Mesenchymal stem cell (in vitro differentiated cells and primary cell): ENCODE measurements at regions not wholly inside any gene's neighbourhood (a gene's known extent, or its start where the extent isn't known, plus 50 kb on each side); places are given as distances from the start of the nearest gene placed in this dataset.
"Not testable (repeated sequence)": the region's sequence is repeated elsewhere in the genome, so short reads cannot be mapped to it uniquely, and the experiment has no call there.

Experiments used
- DNase-seq: peaks from one replicate; pipeline ENCODE4 v3.0.0-alpha.2; 2013
- H2AFZ ChIP-seq: one replicate; pipeline ENCODE4 v1.6.1; 2013; ENCODE audit warnings: low read depth, mild to moderate bottlenecking, control low read depth, inconsistent platforms, low read length, moderate library complexity
- H2AK5ac ChIP-seq: 2 replicates; pipeline ENCODE4 v1.6.1; 2013; ENCODE audit warnings: low read length, moderate library complexity, mild to moderate bottlenecking, inconsistent platforms; ENCODE audit not compliant: severe bottlenecking
- H2BK120ac ChIP-seq: one replicate; pipeline ENCODE4 v1.6.1; 2013; ENCODE audit warnings: low read depth, mild to moderate bottlenecking, inconsistent platforms, low read length, moderate library complexity
- H2BK12ac ChIP-seq, 2 experiments: one replicate each; pipeline ENCODE4 v1.6.1; 2013; ENCODE audit warnings: inconsistent platforms in 2 of 2, low read length in 2 of 2, mild to moderate bottlenecking in 2 of 2, moderate library complexity in 2 of 2, control low read depth in 1 of 2
- H2BK15ac ChIP-seq: one replicate; pipeline ENCODE4 v1.6.1; 2013; ENCODE audit warnings: mild to moderate bottlenecking, low read depth, inconsistent platforms; ENCODE audit not compliant: poor library complexity, severe bottlenecking
- H2BK5ac ChIP-seq: 2 replicates; pipeline ENCODE4 v1.6.1; 2013; ENCODE audit warnings: low read depth, mild to moderate bottlenecking, low read length, control low read depth, inconsistent platforms; ENCODE audit not compliant: poor library complexity, severe bottlenecking
- H3K14ac ChIP-seq, 2 experiments: one replicate each; pipeline ENCODE4 v1.6.1; 2013; ENCODE audit warnings: inconsistent platforms in 2 of 2, low read length in 2 of 2, control low read depth in 1 of 2, mild to moderate bottlenecking in 1 of 2, moderate library complexity in 1 of 2
- H3K18ac ChIP-seq, 2 experiments: one replicate each; pipeline ENCODE4 v1.6.1; 2013; ENCODE audit warnings: inconsistent platforms in 2 of 2, low read length in 2 of 2, control low read depth in 1 of 2, low read depth in 1 of 2, mild to moderate bottlenecking in 1 of 2
- H3K23ac ChIP-seq, 2 experiments: one replicate each; pipeline ENCODE4 v1.6.1; 2013; ENCODE audit warnings: inconsistent platforms in 2 of 2, low read length in 2 of 2, mild to moderate bottlenecking in 2 of 2, moderate library complexity in 2 of 2, control low read depth in 1 of 2
- H3K27ac ChIP-seq: 2 replicates; pipeline ENCODE4 v1.5.1; 2013; ENCODE audit warnings: mild to moderate bottlenecking, moderate library complexity, low read length, control low read depth, inconsistent platforms; ENCODE audit not compliant: poor library complexity, severe bottlenecking
- H3K27me3 ChIP-seq, 2 experiments: 2 replicates each; pipeline versions ENCODE4 v1.6.1 to v1.7.0; 2013; ENCODE audit warnings: low read length in 2 of 2, mild to moderate bottlenecking in 2 of 2, moderate library complexity in 2 of 2, control low read depth in 1 of 2, inconsistent platforms in 1 of 2; ENCODE audit not compliant: control insufficient read depth in 1 of 2, insufficient read depth in 1 of 2
- H3K36me3 ChIP-seq, 2 experiments: 2 replicates each; pipeline versions ENCODE4 v1.6.1 to v1.7.0; 2013; ENCODE audit warnings: low read length in 2 of 2, control low read depth in 1 of 2, inconsistent platforms in 1 of 2, low read depth in 1 of 2, mild to moderate bottlenecking in 1 of 2; ENCODE audit not compliant: insufficient read depth in 2 of 2, control insufficient read depth in 1 of 2
- H3K4ac ChIP-seq, 2 experiments: one replicate each; pipeline ENCODE4 v1.6.1; 2013; ENCODE audit warnings: inconsistent platforms in 2 of 2, low read length in 2 of 2, mild to moderate bottlenecking in 2 of 2, moderate library complexity in 2 of 2, control low read depth in 1 of 2, low read depth in 1 of 2
- H3K4me1 ChIP-seq: 2 replicates; pipeline ENCODE4 v1.6.1; 2013; ENCODE audit warnings: low read depth, low read length, control low read depth; ENCODE audit not compliant: control insufficient read depth, insufficient read depth
- H3K4me2 ChIP-seq: 2 replicates; pipeline ENCODE4 v1.6.1; 2013; ENCODE audit warnings: low read length, mild to moderate bottlenecking, inconsistent platforms; ENCODE audit not compliant: poor library complexity, severe bottlenecking
- H3K4me3 ChIP-seq, 2 experiments: 2 replicates each; pipeline versions ENCODE4 v1.5.1 to v1.7.0; 2013; ENCODE audit warnings: low read length in 2 of 2, mild to moderate bottlenecking in 2 of 2, control low read depth in 1 of 2, low read depth in 1 of 2; ENCODE audit not compliant: insufficient read depth in 1 of 2
- H3K79me1 ChIP-seq: replicated peaks from 2 replicates; pipeline ENCODE4 v1.6.1; 2013; ENCODE audit warnings: mild to moderate bottlenecking, control low read depth, low read length, inconsistent platforms; ENCODE audit not compliant: poor library complexity, severe bottlenecking
- H3K9ac ChIP-seq: 2 replicates; pipeline ENCODE4 v1.7.0; 2013; ENCODE audit warnings: mild to moderate bottlenecking, low read length, moderate library complexity
- H3K9me3 ChIP-seq: 2 replicates; pipeline ENCODE4 v1.7.0; 2013; ENCODE audit warnings: mild to moderate bottlenecking, low read length; ENCODE audit not compliant: control insufficient read depth
- H4K8ac ChIP-seq: one replicate; pipeline ENCODE4 v1.6.1; 2013; ENCODE audit warnings: inconsistent platforms, mild to moderate bottlenecking, low read length, moderate library complexity
- H4K91ac ChIP-seq: one replicate; pipeline ENCODE4 v1.6.1; 2013; ENCODE audit warnings: mild to moderate bottlenecking, low read length, inconsistent platforms
- WGBS: methylation state at CpG from one replicate; pipeline ENCODE4 v1.1.7; 2013; ENCODE audit warnings: mixed read lengths; 5-methylcytosine and 5-hydroxymethylcytosine counted together

DNA sequence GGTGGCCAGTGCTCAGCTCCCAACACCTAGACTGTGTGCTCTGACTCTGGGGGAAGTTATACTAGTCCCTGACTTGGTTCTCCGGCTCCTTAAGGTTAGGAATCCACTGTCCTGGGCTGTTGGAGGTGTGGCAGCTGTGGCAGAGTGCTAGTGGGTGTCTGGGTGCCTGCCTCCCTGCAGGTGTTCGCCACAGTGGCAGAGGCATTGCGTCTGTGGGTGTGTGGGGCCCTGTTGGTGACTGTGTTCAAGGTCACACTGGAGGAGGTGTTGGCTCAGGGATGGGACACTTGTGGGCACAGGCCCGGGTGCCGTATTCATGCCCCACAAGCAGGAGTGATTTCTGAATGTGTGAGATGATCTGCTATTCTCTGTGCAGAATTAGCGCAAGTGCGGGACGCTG lies 467.4 kb downstream of the TMEM121 start:
- Histone ChIP-seq H3K27me3 (no peaks in the 10 kb centered on the region), H2AFZ (no peak overlapping the region), H3K79me1 (no peaks in the 10 kb centered on the region), H2BK5ac (no peak overlapping the region), H3K23ac (no peak overlapping the region), H3K36me3 (no peaks in the 10 kb centered on the region), H3K4ac (no peak overlapping the region), H2AK5ac (no peak overlapping the region), H3K9ac (no peak overlapping the region), H3K18ac (no peak overlapping the region), H4K91ac (no peak overlapping the region), H2BK12ac (no peak overlapping the region), H3K14ac (no peak overlapping the region), H3K4me1 (no peaks in the 10 kb centered on the region), H3K4me3 (no peak overlapping the region), H3K27ac (no peak overlapping the region), H3K4me2 (no peak overlapping the region), H2BK120ac (no peak overlapping the region), H2BK15ac (no peak overlapping the region), H4K8ac (no peak overlapping the region), H3K9me3 (no peaks in the 10 kb centered on the region)
- no peak for DNase-seq
- 67% methylated on average over 8 of the region's 8 CpGs for WGBS

DNA sequence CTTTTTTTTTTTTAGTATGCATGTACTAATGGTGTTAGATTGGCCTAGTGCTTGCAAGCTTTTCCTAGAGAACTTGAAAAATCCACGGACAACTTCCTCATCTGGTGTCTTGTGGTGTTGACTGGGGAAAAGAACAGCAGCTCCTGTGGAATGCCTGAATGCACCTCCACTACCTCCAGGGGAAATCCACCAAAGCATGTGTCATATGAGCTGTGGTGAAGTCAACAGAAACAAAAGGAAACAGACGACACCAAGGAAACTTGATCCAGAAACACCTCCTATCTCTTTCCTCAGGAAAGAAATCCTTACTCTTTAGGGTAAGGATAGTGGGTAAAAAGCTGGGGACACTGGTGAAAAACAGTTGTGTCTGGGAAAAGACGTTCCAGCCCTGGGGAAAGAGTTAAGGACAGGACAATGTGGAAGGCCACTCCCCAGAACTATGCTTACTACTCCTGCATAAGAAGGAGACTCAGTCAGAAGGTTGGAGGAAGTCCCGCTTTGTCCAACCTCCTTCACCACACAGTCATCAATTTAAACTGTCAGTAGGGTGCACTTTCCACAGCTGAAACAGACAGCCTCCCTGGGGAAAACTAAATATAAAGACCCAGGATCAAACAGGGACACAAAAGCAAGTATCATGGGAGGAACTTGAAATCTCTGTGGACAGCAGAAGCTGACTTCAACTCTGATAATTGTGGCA lies 468.8 kb downstream of the TMEM121 start:
- H3K9ac ChIP-seq, H3K4me3 ChIP-seq, H3K4ac ChIP-seq, H4K91ac ChIP-seq, H2BK15ac ChIP-seq, H3K9me3 ChIP-seq, H3K27me3 ChIP-seq, H2AK5ac ChIP-seq, H2BK120ac ChIP-seq, H3K4me1 ChIP-seq, H3K23ac ChIP-seq, H3K36me3 ChIP-seq, H3K79me1 ChIP-seq, H2BK5ac ChIP-seq, DNase-seq, H4K8ac ChIP-seq, H3K27ac ChIP-seq, H3K4me2 ChIP-seq, H2AFZ ChIP-seq, H3K14ac ChIP-seq, H3K18ac ChIP-seq, H2BK12ac ChIP-seq: not testable (repeated sequence)
- WGBS: 60% methylated on average over 3 of the region's 4 CpGs

DNA sequence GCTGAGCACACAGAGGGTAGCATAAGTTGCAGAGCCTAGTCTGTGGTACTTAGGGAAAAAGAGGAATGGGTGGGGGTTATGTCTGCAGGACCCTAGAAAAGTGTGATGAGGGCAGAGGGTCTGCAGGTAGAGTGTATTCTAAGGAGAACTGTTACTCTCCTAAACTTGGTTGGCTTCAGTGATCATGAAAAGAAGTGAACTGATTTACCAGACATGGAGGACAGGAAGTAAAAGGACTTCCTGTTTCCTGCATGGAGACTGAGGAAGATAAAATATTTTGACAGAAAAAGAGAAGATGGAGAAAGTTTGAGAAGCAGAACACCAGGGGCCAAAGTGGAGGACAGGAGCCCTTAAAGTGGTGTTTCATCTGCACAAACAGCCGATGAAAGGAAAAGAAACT lies 472.2 kb downstream of the TMEM121 start:
- not testable (repeated sequence) for H3K36me3 ChIP-seq
- no CpG with 5 or more reads among the region's 1 CpG for WGBS

DNA sequence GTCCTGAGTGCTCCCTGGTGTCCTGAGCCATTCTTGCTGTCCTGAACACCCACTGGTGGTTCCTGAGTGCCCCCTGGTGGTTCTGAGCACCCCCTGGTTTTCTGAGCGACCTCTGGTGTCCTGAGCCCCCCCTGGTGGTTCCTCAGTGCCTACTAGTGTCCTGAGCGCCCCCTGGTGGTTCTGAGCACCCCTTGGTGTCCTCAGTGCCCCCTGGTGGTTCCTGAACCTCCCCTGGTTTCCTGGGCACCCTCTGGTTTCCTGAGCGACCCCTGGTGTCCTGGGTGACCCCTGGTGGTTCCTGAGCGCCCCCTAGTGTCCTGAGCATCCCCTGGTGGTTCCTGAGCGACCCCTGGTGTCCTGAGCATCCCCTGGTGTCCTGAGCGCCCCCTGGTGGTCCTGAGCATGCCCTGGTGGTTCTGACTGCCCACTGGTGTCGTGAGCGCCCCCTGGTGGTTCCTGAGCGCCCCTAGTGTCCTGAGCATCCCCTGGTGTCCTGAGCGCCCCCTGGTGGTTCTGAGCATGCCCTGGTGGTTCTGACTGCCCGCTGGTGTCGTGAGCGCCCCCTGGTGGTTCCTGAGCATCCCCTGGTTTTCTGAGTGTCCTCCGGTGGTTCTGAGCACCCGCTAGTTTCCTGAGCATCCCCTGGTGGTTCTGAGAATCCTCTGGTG lies 473.1 kb downstream of the TMEM121 start:
- Histone ChIP-seq H3K23ac (no peak overlapping the region), H3K4ac (no peak overlapping the region), H3K4me2 (no peak overlapping the region), H3K36me3 (no peaks in the 10 kb centered on the region), H3K4me3 (no peak overlapping the region), H4K91ac (no peak overlapping the region), H3K79me1 (no peaks in the 10 kb centered on the region), H3K9me3 (no peaks in the 10 kb centered on the region), H2BK120ac (no peak overlapping the region), H3K27ac (no peak overlapping the region), H3K14ac (no peak overlapping the region), H3K9ac (no peak overlapping the region), H2BK5ac (no peak overlapping the region), H3K27me3 (no peaks in the 10 kb centered on the region), H3K4me1 (no peaks in the 10 kb centered on the region), H2BK12ac (no peak overlapping the region), H3K18ac (no peak overlapping the region), H2AFZ (no peak overlapping the region), H2AK5ac (no peak overlapping the region), H2BK15ac (no peak overlapping the region), H4K8ac (no peak overlapping the region)
- 61% methylated on average over 15 of the region's 15 CpGs for WGBS
- DNase-seq: no peak

More for the DNA sequence above, 472.2 kb downstream of the TMEM121 start:
- not testable (repeated sequence) for H2AFZ ChIP-seq, H3K27ac ChIP-seq, H2AK5ac ChIP-seq, DNase-seq, H2BK5ac ChIP-seq, H3K4me2 ChIP-seq, H2BK15ac ChIP-seq, H3K23ac ChIP-seq, H3K9me3 ChIP-seq, H3K18ac ChIP-seq, H3K79me1 ChIP-seq, H3K4ac ChIP-seq, H2BK120ac ChIP-seq, H3K4me1 ChIP-seq, H4K8ac ChIP-seq, H4K91ac ChIP-seq, H3K27me3 ChIP-seq, H2BK12ac ChIP-seq, H3K4me3 ChIP-seq, H3K9ac ChIP-seq, H3K14ac ChIP-seq
